ENCODE measurements at regions not wholly inside any gene's neighbourhood (a gene's known extent, or its start where the extent isn't known, plus 50 kb on each side); places are given as distances from the start of the nearest gene placed in this dataset.

GRCh38 chr1:182279724-182280503, 111.7 kb downstream of the GLUL start:
- TF ChIP-seq POLR2A (IDR thresholded peaks at IDR 0.05) = no peak
- TF ChIP-seq, protein P1, sequence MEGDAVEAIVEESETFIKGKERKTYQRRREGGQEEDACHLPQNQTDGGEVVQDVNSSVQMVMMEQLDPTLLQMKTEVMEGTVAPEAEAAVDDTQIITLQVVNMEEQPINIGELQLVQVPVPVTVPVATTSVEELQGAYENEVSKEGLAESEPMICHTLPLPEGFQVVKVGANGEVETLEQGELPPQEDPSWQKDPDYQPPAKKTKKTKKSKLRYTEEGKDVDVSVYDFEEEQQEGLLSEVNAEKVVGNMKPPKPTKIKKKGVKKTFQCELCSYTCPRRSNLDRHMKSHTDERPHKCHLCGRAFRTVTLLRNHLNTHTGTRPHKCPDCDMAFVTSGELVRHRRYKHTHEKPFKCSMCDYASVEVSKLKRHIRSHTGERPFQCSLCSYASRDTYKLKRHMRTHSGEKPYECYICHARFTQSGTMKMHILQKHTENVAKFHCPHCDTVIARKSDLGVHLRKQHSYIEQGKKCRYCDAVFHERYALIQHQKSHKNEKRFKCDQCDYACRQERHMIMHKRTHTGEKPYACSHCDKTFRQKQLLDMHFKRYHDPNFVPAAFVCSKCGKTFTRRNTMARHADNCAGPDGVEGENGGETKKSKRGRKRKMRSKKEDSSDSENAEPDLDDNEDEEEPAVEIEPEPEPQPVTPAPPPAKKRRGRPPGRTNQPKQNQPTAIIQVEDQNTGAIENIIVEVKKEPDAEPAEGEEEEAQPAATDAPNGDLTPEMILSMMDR (IDR thresholded peaks at IDR 0.05) = no peak
